ENCODE measurements at regions not wholly inside any gene's neighbourhood (a gene's known extent, or its start where the extent isn't known, plus 50 kb on each side); places are given as distances from the start of the nearest gene placed in this dataset.

GRCh38 chr5:7320701-7321301 lies 75.1 kb upstream of the ADCY2 start:
- TF ChIP-seq CTCF (IDR thresholded peaks at IDR 0.05; ENCODE audit: low read depth, low read length, poor library complexity, severe bottlenecking) (no peak), EZH2phosphoT487 (IDR thresholded peaks at IDR 0.05; ENCODE audit: borderline replicate concordance, low read length) (no peak)
